ENCODE measurements at regions not wholly inside any gene's neighbourhood (a gene's known extent, or its start where the extent isn't known, plus 50 kb on each side); places are given as distances from the start of the nearest gene placed in this dataset.
"Not testable (repeated sequence)": the region's sequence is repeated elsewhere in the genome, so short reads cannot be mapped to it uniquely, and the experiment has no call there.

DNA sequence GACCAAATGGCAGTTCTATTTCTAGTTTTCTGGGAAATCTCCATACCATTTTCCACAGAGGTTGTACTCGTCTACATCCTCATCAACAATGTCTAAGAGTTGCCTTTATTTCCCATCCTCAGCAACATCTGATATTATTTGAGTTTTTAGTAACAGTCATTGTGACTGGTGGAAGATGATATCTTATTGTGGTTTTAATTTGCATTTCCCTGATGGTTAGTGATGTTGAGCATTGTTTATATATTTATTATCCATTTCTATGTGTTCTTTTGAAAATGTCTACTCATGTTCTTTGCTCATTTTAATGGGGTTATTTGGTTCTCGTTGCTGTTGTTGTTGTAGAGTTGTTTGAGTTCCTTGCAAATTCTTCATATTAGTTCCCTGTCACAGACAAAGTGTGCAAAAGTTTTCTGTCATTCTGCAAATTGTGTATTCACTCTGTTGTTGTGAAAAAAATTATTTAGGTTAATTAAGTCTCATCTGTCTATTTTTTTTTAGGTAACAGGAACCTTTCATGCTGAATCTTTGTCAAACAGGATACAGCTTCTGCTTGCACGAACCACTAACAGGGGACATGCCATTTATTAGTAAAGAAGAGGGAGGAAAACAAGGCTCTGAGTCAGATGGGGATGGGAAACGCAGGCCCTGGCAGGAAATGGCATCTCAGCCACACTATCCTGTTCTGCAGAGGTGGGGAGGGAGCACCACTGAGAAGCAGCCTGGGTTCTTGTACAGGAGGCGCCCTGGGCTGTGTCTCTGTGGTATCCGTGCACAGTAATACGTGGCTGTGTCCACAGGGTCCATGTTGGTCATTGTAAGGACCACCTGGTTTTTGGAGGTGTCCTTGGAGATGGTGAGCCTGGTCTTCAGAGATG, 1196.7 kb downstream of the TMEM121 start:
- H3K9me3 ChIP-seq (ENCODE audit: insufficient read depth, low read length); H3K36me3 ChIP-seq (ENCODE audit: insufficient read depth, insufficient read length, low read length); H3K27me3 ChIP-seq (ENCODE audit: insufficient read depth, insufficient read length); H3K9ac ChIP-seq (ENCODE audit: insufficient read length, low read depth); H3K4me3 ChIP-seq (ENCODE audit: insufficient read length, low read depth); H3K4me1 ChIP-seq (ENCODE audit: insufficient read depth, insufficient read length); DNase-seq (ENCODE audit: low read depth, low spot score): not testable (repeated sequence)

GRCh38 chr14:106727962-106728361, 1201.6 kb downstream of the TMEM121 start:
- not testable (repeated sequence) for DNase-seq (ENCODE audit: low read depth, low spot score); H3K36me3 ChIP-seq (ENCODE audit: insufficient read depth, insufficient read length, low read length); H3K9ac ChIP-seq (ENCODE audit: insufficient read length, low read depth); H3K4me3 ChIP-seq (ENCODE audit: insufficient read length, low read depth); H3K4me1 ChIP-seq (ENCODE audit: insufficient read depth, insufficient read length); H3K9me3 ChIP-seq (ENCODE audit: insufficient read depth, low read length); H3K27me3 ChIP-seq (ENCODE audit: insufficient read depth, insufficient read length)

- Histone ChIP-seq H3K9me3 (ENCODE audit: insufficient read depth, low read length) (no peaks in the 10 kb centered on the region), H3K36me3 (ENCODE audit: insufficient read depth, insufficient read length, low read length) (no peaks in the 10 kb centered on the region), H3K4me1 (ENCODE audit: insufficient read depth, insufficient read length) (no peaks in the 10 kb centered on the region), H3K27me3 (ENCODE audit: insufficient read depth, insufficient read length) (no peaks in the 10 kb centered on the region), H3K9ac (ENCODE audit: insufficient read length, low read depth) (no peak overlapping the region), H3K4me3 (ENCODE audit: insufficient read length, low read depth) (no peak overlapping the region)
- TF ChIP-seq ZNF274 (IDR thresholded peaks at IDR 0.05; ENCODE audit: low read depth, low read length) = no peak
- TF ChIP-seq YY1 (IDR thresholded peaks at IDR 0.05; ENCODE audit: insufficient read depth, insufficient read length) = no peak
- no peak for TF ChIP-seq SUZ12 (IDR thresholded peaks at IDR 0.05; ENCODE audit: extremely low read depth, insufficient read depth, insufficient read length)
- DNase-seq (ENCODE audit: low read depth, low spot score) = no peak
These were observed 1202.2 kb downstream of the TMEM121 start for GRCh38 chr14:106728611-106729010.

- Histone ChIP-seq H3K27me3 (ENCODE audit: insufficient read depth, insufficient read length) (no peaks in the 10 kb centered on the region), H3K9me3 (ENCODE audit: insufficient read depth, low read length) (no peaks in the 10 kb centered on the region), H3K4me1 (ENCODE audit: insufficient read depth, insufficient read length) (no peaks in the 10 kb centered on the region), H3K9ac (ENCODE audit: insufficient read length, low read depth) (no peak overlapping the region), H3K36me3 (ENCODE audit: insufficient read depth, insufficient read length, low read length) (no peaks in the 10 kb centered on the region), H3K4me3 (ENCODE audit: insufficient read length, low read depth) (no peak overlapping the region)
- no peak for TF ChIP-seq ZNF274 (IDR thresholded peaks at IDR 0.05; ENCODE audit: low read depth, low read length)
- TF ChIP-seq YY1 (IDR thresholded peaks at IDR 0.05; ENCODE audit: insufficient read depth, insufficient read length) = no peak
- DNase-seq (ENCODE audit: low read depth, low spot score) = no peak
These were observed 1203.2 kb downstream of the TMEM121 start for GRCh38 chr14:106729551-106729950.

- no peak for TF ChIP-seq ZNF274 (IDR thresholded peaks at IDR 0.05; ENCODE audit: low read depth, low read length)
- Histone ChIP-seq H3K4me1 (ENCODE audit: insufficient read depth, insufficient read length) (no peaks in the 10 kb centered on the region), H3K27me3 (ENCODE audit: insufficient read depth, insufficient read length) (no peaks in the 10 kb centered on the region), H3K9ac (ENCODE audit: insufficient read length, low read depth) (no peak overlapping the region), H3K4me3 (ENCODE audit: insufficient read length, low read depth) (no peak overlapping the region), H3K36me3 (ENCODE audit: insufficient read depth, insufficient read length, low read length) (no peaks in the 10 kb centered on the region), H3K9me3 (ENCODE audit: insufficient read depth, low read length) (peaks cover 5% of the 10 kb centered on the region; the same call in 1 of the 2 replicates)
- no peak for DNase-seq (ENCODE audit: low read depth, low spot score)
These were observed 1207.4 kb downstream of the TMEM121 start for GRCh38 chr14:106733771-106734170.

GRCh38 chr14:106737021-106737420, 1210.6 kb downstream of the TMEM121 start:
- Histone ChIP-seq H3K4me3 (ENCODE audit: insufficient read length, low read depth) (no peak overlapping the region), H3K9ac (ENCODE audit: insufficient read length, low read depth) (no peak overlapping the region), H3K9me3 (ENCODE audit: insufficient read depth, low read length) (peaks cover 17% of the 10 kb centered on the region; the same call in 1 of the 2 replicates), H3K4me1 (ENCODE audit: insufficient read depth, insufficient read length) (no peaks in the 10 kb centered on the region), H3K27me3 (ENCODE audit: insufficient read depth, insufficient read length) (no peaks in the 10 kb centered on the region), H3K36me3 (ENCODE audit: insufficient read depth, insufficient read length, low read length) (no peaks in the 10 kb centered on the region)
- TF ChIP-seq YY1 (IDR thresholded peaks at IDR 0.05; ENCODE audit: insufficient read depth, insufficient read length) (no peak), ZNF274 (IDR thresholded peaks at IDR 0.05; ENCODE audit: low read depth, low read length) (no peak), SUZ12 (IDR thresholded peaks at IDR 0.05; ENCODE audit: extremely low read depth, insufficient read depth, insufficient read length) (no peak)
- DNase-seq (ENCODE audit: low read depth, low spot score) = no peak

- no peaks in the 10 kb centered on the region for H3K36me3 ChIP-seq (ENCODE audit: insufficient read depth, insufficient read length, low read length)
- H3K9me3 ChIP-seq (ENCODE audit: insufficient read depth, low read length) = peaks cover 17% of the 10 kb centered on the region; the same call in 1 of the 2 replicates
- no peak overlapping the region for H3K9ac ChIP-seq (ENCODE audit: insufficient read length, low read depth)
- no peaks in the 10 kb centered on the region for H3K4me1 ChIP-seq (ENCODE audit: insufficient read depth, insufficient read length)
- DNase-seq (ENCODE audit: low read depth, low spot score) = no peak
- TF ChIP-seq YY1 (IDR thresholded peaks at IDR 0.05; ENCODE audit: insufficient read depth, insufficient read length) (no peak), SUZ12 (IDR thresholded peaks at IDR 0.05; ENCODE audit: extremely low read depth, insufficient read depth, insufficient read length) (no peak), ZNF274 (IDR thresholded peaks at IDR 0.05; ENCODE audit: low read depth, low read length) (no peak)
- H3K27me3 ChIP-seq (ENCODE audit: insufficient read depth, insufficient read length) = no peaks in the 10 kb centered on the region
- H3K4me3 ChIP-seq (ENCODE audit: insufficient read length, low read depth) = no peak overlapping the region
These were observed 1211.7 kb downstream of the TMEM121 start for GRCh38 chr14:106738075-106738474.

DNA sequence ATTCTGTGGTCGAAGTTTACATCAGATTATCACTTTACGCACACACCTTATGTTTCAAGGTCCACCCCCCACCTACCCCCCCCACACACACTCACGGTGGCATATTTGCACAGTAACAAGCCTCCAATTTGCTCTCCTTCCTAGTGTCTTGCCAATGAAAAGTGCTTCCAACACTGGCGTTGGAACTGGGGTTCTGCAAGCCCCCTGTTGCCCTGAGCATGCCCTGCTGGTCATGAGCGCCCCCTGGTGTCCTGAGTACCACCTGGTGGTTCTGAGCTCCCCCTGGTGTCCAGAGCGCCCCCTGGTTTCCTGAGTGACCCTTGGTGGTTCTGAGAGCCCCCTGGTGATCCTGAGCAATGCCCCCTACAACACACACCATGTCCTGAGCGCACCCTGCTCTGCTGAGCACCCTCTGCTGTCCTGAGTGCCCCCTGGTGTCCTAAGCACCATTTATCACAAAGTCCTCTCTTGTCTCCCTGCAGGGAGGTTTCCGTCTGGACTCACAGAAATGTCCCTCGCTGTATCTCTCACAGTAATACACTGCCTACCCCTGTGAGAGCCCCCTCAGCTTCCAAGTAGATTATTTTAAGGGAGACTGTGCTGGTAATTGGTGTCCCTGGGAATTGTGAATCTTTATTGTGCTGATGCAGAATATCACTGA, 1212.3 kb downstream of the TMEM121 start:
- H3K4me3 ChIP-seq (ENCODE audit: insufficient read length, low read depth); H3K27me3 ChIP-seq (ENCODE audit: insufficient read depth, insufficient read length); H3K9ac ChIP-seq (ENCODE audit: insufficient read length, low read depth); DNase-seq (ENCODE audit: low read depth, low spot score); H3K4me1 ChIP-seq (ENCODE audit: insufficient read depth, insufficient read length); H3K36me3 ChIP-seq (ENCODE audit: insufficient read depth, insufficient read length, low read length): not testable (repeated sequence)
- H3K9me3 ChIP-seq (ENCODE audit: insufficient read depth, low read length) = peaks cover 17% of the 10 kb centered on the region; the same call in 1 of the 2 replicates

GRCh38 chr14:106741086-106741827, 1214.9 kb downstream of the TMEM121 start:
- H3K9ac ChIP-seq (ENCODE audit: insufficient read length, low read depth); H3K36me3 ChIP-seq (ENCODE audit: insufficient read depth, insufficient read length, low read length): not testable (repeated sequence)

DNA sequence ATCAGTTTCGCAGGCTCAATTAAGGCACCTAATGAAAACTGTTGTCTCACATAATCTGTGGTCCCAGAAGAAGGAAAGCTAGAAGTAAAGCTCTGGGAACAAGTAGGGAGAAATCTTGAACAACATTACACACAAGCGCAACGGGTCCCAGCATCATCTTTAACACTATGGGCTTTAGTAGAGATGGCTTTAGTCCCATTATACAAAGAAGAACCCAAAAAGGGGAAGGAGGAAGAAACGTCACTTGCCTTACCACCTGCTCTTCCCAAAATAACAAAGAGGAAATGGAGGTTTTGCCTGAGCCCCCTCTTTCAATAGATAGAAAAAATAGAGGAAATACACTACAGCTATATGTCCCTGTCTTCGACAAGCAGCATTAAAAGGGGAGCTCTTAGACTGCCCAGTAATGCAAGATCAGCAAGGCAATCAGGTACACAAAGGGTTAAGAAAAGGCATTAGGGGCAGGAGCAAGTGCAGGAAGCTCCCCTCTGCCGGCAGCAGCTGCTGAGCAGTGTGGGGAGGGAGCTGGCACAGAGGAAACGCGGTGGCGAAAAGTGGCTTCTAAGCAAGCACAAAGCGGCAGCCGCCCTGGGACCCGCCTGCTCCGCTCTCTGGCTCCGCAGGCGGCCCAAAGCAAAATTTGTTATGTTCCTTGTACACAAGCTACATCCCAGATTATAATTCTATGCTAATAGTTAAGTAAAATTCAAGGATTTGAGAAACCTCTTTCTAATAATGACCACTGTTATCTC, 1218.8 kb downstream of the TMEM121 start:
- not testable (repeated sequence) for DNase-seq (ENCODE audit: low read depth, low spot score); H3K4me3 ChIP-seq (ENCODE audit: insufficient read length, low read depth); H3K36me3 ChIP-seq (ENCODE audit: insufficient read depth, insufficient read length, low read length); H3K4me1 ChIP-seq (ENCODE audit: insufficient read depth, insufficient read length); H3K27me3 ChIP-seq (ENCODE audit: insufficient read depth, insufficient read length); H3K9ac ChIP-seq (ENCODE audit: insufficient read length, low read depth)
- peaks cover 13% of the 10 kb centered on the region; the same call in 1 of the 2 replicates for H3K9me3 ChIP-seq (ENCODE audit: insufficient read depth, low read length)

More at GRCh38 chr14:106741086-106741827, 1214.9 kb downstream of the TMEM121 start:
- not testable (repeated sequence) for H3K4me3 ChIP-seq (ENCODE audit: insufficient read length, low read depth); H3K27me3 ChIP-seq (ENCODE audit: insufficient read depth, insufficient read length); H3K4me1 ChIP-seq (ENCODE audit: insufficient read depth, insufficient read length)
- H3K9me3 ChIP-seq (ENCODE audit: insufficient read depth, low read length) = peaks cover 17% of the 10 kb centered on the region; the same call in 1 of the 2 replicates
- DNase-seq (ENCODE audit: low read depth, low spot score) = peak; percentile 1

Data from NT2/D1 (cell line).